Karpas-422 (cell line): ENCODE measurements at regions not wholly inside any gene's neighbourhood (a gene's known extent, or its start where the extent isn't known, plus 50 kb on each side); places are given as distances from the start of the nearest gene placed in this dataset.

Experiments
- DNase-seq: peaks from one replicate; pipeline ENCODE4 v3.0.0-alpha.2; 2015
- H2AFZ ChIP-seq: fragments of 200-600 bp; sonication (generic); 2 replicates; pipeline ENCODE4 v1.6.1; 2014; ENCODE audit warnings: antibody characterized with exemption, low read length, mixed read lengths
- H3K27ac ChIP-seq: fragments of 200-600 bp; sonication (generic); 2 replicates; pipeline ENCODE4 v1.5.1; 2014; ENCODE audit warnings: mild to moderate bottlenecking, low read length, moderate library complexity
- H3K27me3 ChIP-seq: fragments of 200-600 bp; sonication (generic); 2 replicates; pipeline ENCODE4 v1.6.1; 2014; ENCODE audit warnings: low read length, mixed read lengths
- H3K36me3 ChIP-seq: fragments of 200-600 bp; sonication (generic); 2 replicates; pipeline ENCODE4 v1.6.1; 2014; ENCODE audit warnings: low read length, mixed read lengths; ENCODE audit not compliant: insufficient read depth
- H3K4me1 ChIP-seq: fragments of 200-600 bp; sonication (generic); 2 replicates; pipeline ENCODE4 v1.6.1; 2014; ENCODE audit warnings: mild to moderate bottlenecking, low read length, mixed read lengths
- H3K4me2 ChIP-seq: fragments of 200-600 bp; sonication (generic); 2 replicates; pipeline ENCODE4 v1.6.1; 2014; ENCODE audit warnings: low read length, low read depth, mild to moderate bottlenecking; ENCODE audit not compliant: poor library complexity, severe bottlenecking
- H3K4me3 ChIP-seq: fragments of 200-600 bp; sonication (generic); 2 replicates; pipeline ENCODE4 v1.5.1; 2014; ENCODE audit warnings: mild to moderate bottlenecking, antibody characterized with exemption, low read length, mixed read lengths
- H3K79me2 ChIP-seq: fragments of 200-600 bp; sonication (generic); 2 replicates; pipeline ENCODE4 v1.6.1; 2014; ENCODE audit warnings: mild to moderate bottlenecking, low read length, mixed read lengths
- H3K9ac ChIP-seq: fragments of 200-600 bp; sonication (generic); 2 replicates; pipeline ENCODE4 v1.6.0; 2014; ENCODE audit warnings: low read length
- H3K9me2 ChIP-seq: fragments of 200-600 bp; sonication (generic), shearing (Covaris generic); replicated peaks from 2 replicates; pipeline ENCODE4 v1.6.0; 2014; ENCODE audit warnings: mild to moderate bottlenecking, low read length, moderate library complexity; ENCODE audit not compliant: insufficient read depth
- H3K9me3 ChIP-seq: fragments of 300-700, 200-600 bp; sonication (generic); 2 replicates; pipeline ENCODE4 v1.6.1; 2014; ENCODE audit warnings: low read length, mixed read lengths
- H4K20me1 ChIP-seq: fragments of 200-600 bp; sonication (generic); 2 replicates; pipeline ENCODE4 v1.6.1; 2014; ENCODE audit warnings: mild to moderate bottlenecking, antibody characterized with exemption, low read length, low read depth; ENCODE audit not compliant: insufficient read depth

GRCh38 chr3:139758654-139759291 is 81.0 kb upstream of the NMNAT3 start:
- no peak overlapping the region for H2AFZ ChIP-seq
- no peaks in the 10 kb centered on the region for H3K9me3 ChIP-seq
- H3K79me2 ChIP-seq: no peaks in the 10 kb centered on the region
- no peak overlapping the region for H3K9ac ChIP-seq
- H3K4me2 ChIP-seq: no peak overlapping the region
- no peaks in the 10 kb centered on the region for H4K20me1 ChIP-seq
- H3K9me2 ChIP-seq: no peaks in the 10 kb centered on the region
- H3K36me3 ChIP-seq: no peaks in the 10 kb centered on the region
- no peak for DNase-seq
- no peak overlapping the region for H3K27ac ChIP-seq
- no peak overlapping the region for H3K4me3 ChIP-seq
- no peaks in the 10 kb centered on the region for H3K27me3 ChIP-seq
- no peaks in the 10 kb centered on the region for H3K4me1 ChIP-seq

- Histone ChIP-seq H3K79me2 (no peaks in the 10 kb centered on the region), H3K27ac (no peak overlapping the region), H3K27me3 (no peaks in the 10 kb centered on the region), H3K36me3 (no peaks in the 10 kb centered on the region), H3K9me3 (no peaks in the 10 kb centered on the region), H3K4me2 (no peak overlapping the region), H3K9ac (no peak overlapping the region), H3K9me2 (no peaks in the 10 kb centered on the region), H3K4me3 (no peak overlapping the region), H4K20me1 (no peaks in the 10 kb centered on the region), H2AFZ (no peak overlapping the region), H3K4me1 (no peaks in the 10 kb centered on the region)
- no peak for DNase-seq
Observed at GRCh38 chr3:139757448-139758030, 79.8 kb upstream of the NMNAT3 start.

DNA sequence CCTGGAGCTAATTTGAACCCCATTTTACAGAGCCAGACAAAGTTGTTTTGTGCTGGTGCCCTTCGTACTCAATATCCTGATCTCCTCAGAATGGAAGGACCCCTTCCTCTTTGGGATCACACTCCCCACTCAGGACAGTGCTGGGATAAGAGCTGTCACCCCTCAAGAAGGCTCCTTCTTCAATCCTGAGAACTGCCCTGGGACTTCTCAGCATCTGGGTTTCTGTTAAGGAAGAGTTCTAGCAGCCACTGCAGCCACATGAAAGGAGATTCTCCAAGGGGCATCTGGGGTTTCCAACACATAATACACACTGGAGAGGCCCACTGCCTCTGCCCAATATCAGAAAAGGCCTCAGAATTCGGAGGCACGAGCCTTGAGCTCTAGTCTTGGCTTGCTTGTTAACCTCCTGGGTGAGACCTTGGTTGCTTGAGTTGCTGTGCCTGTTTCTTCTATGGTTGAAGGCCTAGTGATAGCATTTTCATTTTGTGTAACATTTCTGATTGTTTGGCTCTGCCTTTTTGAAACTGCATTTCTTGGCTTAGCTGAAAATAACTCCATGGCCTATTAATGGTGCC is 78.8 kb upstream of the NMNAT3 start:
- H3K79me2 ChIP-seq: no peaks in the 10 kb centered on the region
- DNase-seq: no peak
- H3K27me3 ChIP-seq: no peaks in the 10 kb centered on the region
- H3K9ac ChIP-seq: no peak overlapping the region
- no peaks in the 10 kb centered on the region for H3K9me3 ChIP-seq
- H3K4me2 ChIP-seq: no peak overlapping the region
- no peaks in the 10 kb centered on the region for H3K4me1 ChIP-seq
- no peaks in the 10 kb centered on the region for H4K20me1 ChIP-seq
- no peak overlapping the region for H3K4me3 ChIP-seq
- no peak overlapping the region for H3K27ac ChIP-seq
- no peaks in the 10 kb centered on the region for H3K36me3 ChIP-seq
- no peaks in the 10 kb centered on the region for H3K9me2 ChIP-seq
- H2AFZ ChIP-seq: no peak overlapping the region

DNA sequence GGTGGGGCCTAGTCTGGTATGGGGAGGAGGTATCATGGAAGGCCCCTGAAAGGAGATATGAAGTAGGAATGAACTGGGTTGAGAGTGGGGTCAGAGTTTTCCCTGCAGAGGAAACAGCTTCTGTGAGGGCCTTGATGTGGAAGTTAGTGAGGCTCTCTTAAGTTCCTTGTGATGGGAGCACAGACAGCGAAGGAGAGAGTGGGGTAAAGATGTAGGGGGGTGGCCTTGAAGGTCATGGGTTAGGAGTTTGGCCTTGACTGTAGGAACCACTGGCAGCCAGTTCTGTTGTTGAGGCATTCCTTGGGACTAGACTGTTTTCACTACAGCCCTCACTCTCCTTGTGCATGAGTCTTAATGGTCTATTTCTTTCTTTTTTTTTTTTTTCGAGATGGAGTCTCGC is 77.8 kb upstream of the NMNAT3 start:
- H3K36me3 ChIP-seq: no peaks in the 10 kb centered on the region
- H3K27me3 ChIP-seq: no peaks in the 10 kb centered on the region
- no peaks in the 10 kb centered on the region for H4K20me1 ChIP-seq
- no peak overlapping the region for H2AFZ ChIP-seq
- H3K4me3 ChIP-seq: no peak overlapping the region
- no peaks in the 10 kb centered on the region for H3K79me2 ChIP-seq
- H3K9me2 ChIP-seq: no peaks in the 10 kb centered on the region
- H3K4me2 ChIP-seq: no peak overlapping the region
- no peaks in the 10 kb centered on the region for H3K9me3 ChIP-seq
- DNase-seq: no peak
- H3K27ac ChIP-seq: no peak overlapping the region
- H3K9ac ChIP-seq: no peak overlapping the region
- H3K4me1 ChIP-seq: no peaks in the 10 kb centered on the region

DNA sequence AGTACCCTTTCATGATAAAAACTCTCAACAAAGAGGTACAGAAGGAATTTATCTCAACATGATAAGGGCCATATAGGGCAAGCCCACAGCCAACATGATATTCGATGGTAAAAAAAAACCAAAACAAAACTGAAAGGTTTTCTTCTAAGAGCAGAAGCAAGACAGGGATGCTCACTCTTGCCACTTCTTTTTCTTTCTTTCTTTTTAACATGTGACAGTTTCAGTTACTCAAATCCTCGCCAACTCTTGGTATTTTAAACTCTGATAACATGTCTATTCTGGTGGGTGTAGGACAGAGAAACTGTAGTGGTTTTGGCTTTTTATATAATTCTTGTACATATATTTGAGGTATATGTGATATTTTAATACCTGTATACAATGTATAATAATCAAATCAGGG is 74.0 kb upstream of the NMNAT3 start:
- DNase-seq: no peak
- no peaks in the 10 kb centered on the region for H3K4me1 ChIP-seq

GRCh38 chr3:139746481-139746880 is 68.7 kb upstream of the NMNAT3 start:
- Histone ChIP-seq H3K27ac (no peak overlapping the region), H2AFZ (no peak overlapping the region), H3K9me2 (no peaks in the 10 kb centered on the region), H3K79me2 (no peaks in the 10 kb centered on the region), H3K4me3 (no peak overlapping the region), H3K4me2 (no peak overlapping the region), H3K9ac (no peak overlapping the region), H3K9me3 (no peaks in the 10 kb centered on the region), H3K27me3 (no peaks in the 10 kb centered on the region), H3K4me1 (no peaks in the 10 kb centered on the region), H3K36me3 (no peaks in the 10 kb centered on the region), H4K20me1 (no peaks in the 10 kb centered on the region)
- no peak for DNase-seq

More for the DNA sequence above, 74.0 kb upstream of the NMNAT3 start:
- Histone ChIP-seq H2AFZ (no peak overlapping the region), H3K4me2 (no peak overlapping the region), H3K79me2 (no peaks in the 10 kb centered on the region), H3K9ac (no peak overlapping the region), H3K27me3 (no peaks in the 10 kb centered on the region), H3K9me2 (no peaks in the 10 kb centered on the region), H4K20me1 (no peaks in the 10 kb centered on the region), H3K4me3 (no peak overlapping the region), H3K9me3 (no peaks in the 10 kb centered on the region), H3K36me3 (no peaks in the 10 kb centered on the region), H3K27ac (no peak overlapping the region)

DNA sequence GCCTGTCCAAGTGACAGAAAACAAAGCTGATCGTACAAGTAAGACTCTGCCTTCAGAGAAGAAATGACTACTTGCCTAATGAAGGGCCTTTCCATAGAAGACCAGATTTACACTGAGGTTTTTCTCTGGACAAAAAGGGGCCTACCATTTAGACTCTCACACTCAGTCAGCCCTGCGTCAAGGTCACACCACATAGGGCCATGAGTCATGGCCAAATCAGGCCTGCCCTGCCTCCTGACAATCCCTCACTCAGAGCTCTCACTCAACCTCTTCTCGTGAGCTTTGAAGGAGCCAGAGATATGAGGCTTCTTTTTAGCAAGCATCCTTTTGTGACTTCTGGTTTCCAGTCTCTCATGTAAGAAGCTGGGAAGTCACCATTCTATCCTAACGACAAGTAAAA is 68.1 kb upstream of the NMNAT3 start:
- no peak overlapping the region for H3K4me2 ChIP-seq
- H2AFZ ChIP-seq: no peak overlapping the region
- no peaks in the 10 kb centered on the region for H3K9me3 ChIP-seq
- H3K79me2 ChIP-seq: no peaks in the 10 kb centered on the region
- no peaks in the 10 kb centered on the region for H3K4me1 ChIP-seq
- H3K9ac ChIP-seq: no peak overlapping the region
- no peak for DNase-seq
- H3K4me3 ChIP-seq: no peak overlapping the region
- no peaks in the 10 kb centered on the region for H4K20me1 ChIP-seq
- H3K27ac ChIP-seq: no peak overlapping the region
- H3K36me3 ChIP-seq: no peaks in the 10 kb centered on the region
- H3K9me2 ChIP-seq: no peaks in the 10 kb centered on the region
- no peaks in the 10 kb centered on the region for H3K27me3 ChIP-seq

DNA sequence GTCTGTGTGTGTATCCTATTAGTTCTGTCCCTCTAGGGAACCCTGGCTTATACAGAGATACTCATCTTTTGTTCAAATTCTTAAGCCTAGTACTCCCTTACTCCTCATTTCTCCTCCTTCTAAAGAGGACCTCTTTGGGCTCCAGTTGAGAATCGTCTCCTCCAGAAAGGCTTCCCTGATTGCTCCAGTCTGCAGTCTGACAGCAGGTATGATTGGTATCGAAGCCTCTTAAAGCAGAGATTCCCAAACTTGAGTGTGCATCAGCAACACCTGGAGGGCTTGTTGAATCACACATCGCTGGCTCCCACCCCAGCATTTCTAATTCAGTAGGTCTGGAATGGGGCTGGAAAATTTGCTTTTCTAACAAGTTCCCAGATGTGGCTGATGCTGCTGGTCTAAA is 60.9 kb upstream of the NMNAT3 start:
- H3K4me1 ChIP-seq: no peaks in the 10 kb centered on the region
- H3K9me3 ChIP-seq: no peaks in the 10 kb centered on the region
- H3K27me3 ChIP-seq: no peaks in the 10 kb centered on the region
- no peaks in the 10 kb centered on the region for H4K20me1 ChIP-seq
- no peak overlapping the region for H3K9ac ChIP-seq
- H3K4me2 ChIP-seq: no peak overlapping the region
- H2AFZ ChIP-seq: no peak overlapping the region
- no peak overlapping the region for H3K27ac ChIP-seq
- H3K9me2 ChIP-seq: no peaks in the 10 kb centered on the region
- DNase-seq: no peak
- no peak overlapping the region for H3K4me3 ChIP-seq
- no peaks in the 10 kb centered on the region for H3K79me2 ChIP-seq
- no peaks in the 10 kb centered on the region for H3K36me3 ChIP-seq
